OCI-LY7 (cell line): ENCODE measurements at regions not wholly inside any gene's neighbourhood (a gene's known extent, or its start where the extent isn't known, plus 50 kb on each side); places are given as distances from the start of the nearest gene placed in this dataset.

Experiments
- BruUV-seq: library from RNA; stranded (reverse); fragments of 400-500 nt; replicated peaks from 2 replicates; lab custom pipeline; 2021; lab: Mats Ljungman, UMichigan
- CTCF ChIA-PET: fragments of 300-600 bp; sonication (Branson Sonifier 250); formaldehyde crosslinking; loops from one replicate; lab custom pipeline; 2022; ENCODE audit warnings: antibody characterized with exemption; ENCODE audit not compliant: unreplicated experiment; lab: Charles Lee
- POLR2A ChIA-PET: fragments of 300-600 bp; sonication (Branson Sonifier 250); formaldehyde crosslinking; loops from one replicate; lab custom pipeline; 2022; ENCODE audit warnings: antibody characterized with exemption; lab: Charles Lee
- DNase-seq: peaks from one replicate; pipeline ENCODE4 v3.0.0-alpha.2; 2015; ENCODE audit warnings: low spot score
- H2AFZ ChIP-seq: fragments of 200-600 bp; sonication (generic), shearing (Covaris generic); 2 replicates; pipeline ENCODE4 v1.6.1; 2014; ENCODE audit warnings: mild to moderate bottlenecking, antibody characterized with exemption, low read length, moderate library complexity
- H3K27ac ChIP-seq: fragments of 200-600 bp; sonication (generic); 2 replicates; pipeline ENCODE4 v1.5.1; 2014; ENCODE audit warnings: mixed run types, low read depth, mild to moderate bottlenecking, moderate library complexity, low read length, inconsistent platforms; ENCODE audit not compliant: poor library complexity, severe bottlenecking
- H3K36me3 ChIP-seq: fragments of 200-600 bp; sonication (generic); 2 replicates; pipeline ENCODE4 v1.6.1; 2014; ENCODE audit warnings: mild to moderate bottlenecking, antibody characterized with exemption, low read length, moderate library complexity, mixed read lengths; ENCODE audit not compliant: insufficient read depth
- H3K4me1 ChIP-seq: fragments of 200-600 bp; sonication (generic); 2 replicates; pipeline ENCODE4 v1.5.1; 2014; ENCODE audit warnings: mild to moderate bottlenecking, low read length; ENCODE audit not compliant: insufficient read depth, poor library complexity, severe bottlenecking
- H3K4me2 ChIP-seq: fragments of 200-600 bp; sonication (generic); 2 replicates; pipeline ENCODE4 v1.6.1; 2014; ENCODE audit warnings: mild to moderate bottlenecking, low read length
- H3K4me3 ChIP-seq: fragments of 200-600 bp; sonication (generic); 2 replicates; pipeline ENCODE4 v1.5.1; 2014; ENCODE audit warnings: mild to moderate bottlenecking, low read depth, low read length; ENCODE audit not compliant: poor library complexity, severe bottlenecking
- H3K79me2 ChIP-seq: fragments of 200-600 bp; sonication (generic); 2 replicates; pipeline ENCODE4 v1.6.1; 2016; ENCODE audit warnings: low read depth, mild to moderate bottlenecking, low read length, moderate library complexity, mixed read lengths; ENCODE audit not compliant: insufficient read depth
- H3K9me2 ChIP-seq: fragments of 200-600 bp; sonication (generic); 2 replicates; pipeline ENCODE4 v1.6.1; 2016; ENCODE audit warnings: mild to moderate bottlenecking, low read length, mixed read lengths; ENCODE audit not compliant: insufficient read depth
- H3K9me3 ChIP-seq: fragments of 200-600 bp; sonication (generic); 2 replicates; pipeline ENCODE4 v1.6.1; 2014; ENCODE audit warnings: mild to moderate bottlenecking, mixed run types, low read length, mixed read lengths
- H4K20me1 ChIP-seq: fragments of 200-600 bp; sonication (generic); 2 replicates; pipeline ENCODE4 v1.6.1; 2014; ENCODE audit warnings: mild to moderate bottlenecking, antibody characterized with exemption, low read length, moderate library complexity, mixed read lengths; ENCODE audit not compliant: insufficient read depth
- CTCF ChIP-seq: fragments of 200-600 bp; sonication (generic); conservative IDR thresholded peaks from 2 replicates; pipeline ENCODE4 v1.5.1; 2014; ENCODE audit warnings: mild to moderate bottlenecking, antibody characterized with exemption, low read length, moderate library complexity, mixed read lengths
- EZH2phosphoT487 ChIP-seq: fragments of 200-600 bp; sonication (generic); IDR thresholded peaks from 2 replicates; pipeline ENCODE4 v1.6.1; 2018; ENCODE audit warnings: low read depth, borderline replicate concordance, mild to moderate bottlenecking, mixed run types, antibody characterized with exemption, low read length, moderate library complexity, mixed read lengths
- intact Hi-C: fragments of 100-400 bp; cut with micrococcal nuclease; formaldehyde crosslinking; loops from one replicate; pipeline ENCODE4 v1.10.0; 2022; ENCODE audit not compliant: unreplicated experiment

DNA sequence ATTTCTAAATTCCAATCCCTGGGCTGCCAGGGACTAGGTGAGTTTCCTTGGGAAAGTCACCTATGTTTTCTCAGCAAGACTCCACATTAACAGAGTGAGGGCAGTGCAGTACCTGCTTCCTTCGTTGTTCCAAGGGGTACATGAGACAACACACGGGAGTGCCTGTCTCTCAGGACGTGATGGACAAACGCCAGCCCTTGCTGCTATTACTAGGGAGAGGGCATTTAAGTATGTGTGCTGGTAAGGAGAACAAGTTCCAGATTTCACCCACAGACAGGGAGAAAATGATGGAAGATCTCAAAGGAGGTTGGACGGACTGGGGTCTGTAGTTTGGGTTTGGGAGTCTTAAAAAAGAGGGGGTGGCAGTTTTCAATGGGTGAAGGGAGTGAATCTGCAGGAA, 195.7 kb downstream of the HERPUD2 start:
- Histone ChIP-seq H2AFZ (no peak overlapping the region), H3K4me2 (no peak overlapping the region), H3K27ac (no peak overlapping the region), H3K36me3 (no peaks in the 10 kb centered on the region), H3K4me1 (no peaks in the 10 kb centered on the region), H3K9me2 (no peaks in the 10 kb centered on the region), H3K4me3 (no peak overlapping the region), H3K9me3 (no peaks in the 10 kb centered on the region), H4K20me1 (no peaks in the 10 kb centered on the region), H3K79me2 (no peaks in the 10 kb centered on the region)
- CTCF ChIA-PET, result no interaction called here
- POLR2A ChIA-PET, result interaction anchor here (1.8 kb wide), 1 partner anchor 12 kb away, joined by 4 read pairs; no protein-coding TSS in a partner anchor
- DNase-seq, result no peak
- intact Hi-C loops, result no loop called here
- BruUV-seq, result no TSS peak
- TF ChIP-seq CTCF (no peak), EZH2phosphoT487 (no peak)

GRCh38 chr7:35498416-35498815, 196.5 kb downstream of the HERPUD2 start:
- Histone ChIP-seq H4K20me1 (no peaks in the 10 kb centered on the region), H3K9me2 (no peaks in the 10 kb centered on the region), H3K9me3 (no peaks in the 10 kb centered on the region), H3K79me2 (no peaks in the 10 kb centered on the region), H3K4me1 (no peaks in the 10 kb centered on the region), H3K4me2 (no peak overlapping the region), H2AFZ (no peak overlapping the region), H3K4me3 (no peak overlapping the region), H3K27ac (no peak overlapping the region), H3K36me3 (no peaks in the 10 kb centered on the region)
- no TSS peak for BruUV-seq
- ChIA-PET POLR2A (no interaction called here), CTCF (no interaction called here)
- intact Hi-C loops, result no loop called here
- DNase-seq, result no peak
- no peak for TF ChIP-seq EZH2phosphoT487
- TF ChIP-seq CTCF, result no peak

- H2AFZ ChIP-seq, result no peak overlapping the region
- ChIA-PET CTCF (no interaction called here), POLR2A (no interaction called here)
- H4K20me1 ChIP-seq, result no peaks in the 10 kb centered on the region
- H3K4me1 ChIP-seq, result no peaks in the 10 kb centered on the region
- BruUV-seq, result no TSS peak
- no peak overlapping the region for H3K27ac ChIP-seq
- intact Hi-C loops, result no loop called here
- H3K4me2 ChIP-seq, result no peak overlapping the region
- no peaks in the 10 kb centered on the region for H3K36me3 ChIP-seq
- no peak for TF ChIP-seq CTCF
- no peak overlapping the region for H3K4me3 ChIP-seq
- H3K79me2 ChIP-seq, result no peaks in the 10 kb centered on the region
- H3K9me3 ChIP-seq, result no peaks in the 10 kb centered on the region
- H3K9me2 ChIP-seq, result no peaks in the 10 kb centered on the region
- DNase-seq, result no peak
These were observed 199.1 kb downstream of the HERPUD2 start for GRCh38 chr7:35495844-35496243.
